K562 (cell line): ENCODE measurements at regions not wholly inside any gene's neighbourhood (a gene's known extent, or its start where the extent isn't known, plus 50 kb on each side); places are given as distances from the start of the nearest gene placed in this dataset.

Experiments used
- ATAC-seq: fragments of 200-7000 bp; cut with Tn5 transposase; 3 replicates; pipeline ENCODE4 v1.9.1; 2020; ENCODE audit warnings: moderate library complexity
- BruUV-seq: library from RNA; stranded (reverse); fragments of 400-500 nt; replicated peaks from 2 replicates; lab custom pipeline; 2021; lab: Mats Ljungman, UMichigan
- CTCF ChIA-PET: fragments of 300-600 bp; formaldehyde crosslinking; extraction: SDS; loops from one replicate; lab custom pipeline; 2021; ENCODE audit warnings: low intra/inter-chr PET ratio; lab: Yijun Ruan, JAX
- POLR2A ChIA-PET: fragments of 300-600, 350-650 bp; sonication (Branson Sonifier 250); formaldehyde crosslinking; extraction: SDS; loops from one replicate; lab custom pipeline; 2021; ENCODE audit warnings: antibody characterized with exemption, inconsistent platforms; lab: Yijun Ruan, JAX
- DNase-seq, 4 experiments: peaks; one replicate each; pipeline versions ENCODE4 v3.0.0 to v3.0.0-alpha.2; 2011 to 2018; ENCODE audit warnings: low spot score in 3 of 4, mixed read lengths in 3 of 4; ENCODE audit errors: extremely low read depth in 1 of 4
- FAIRE-seq: peaks from 2 replicates; lab custom pipeline; 2011; peaks lifted over from hg19 to GRCh38; lab: Jason Lieb, UNC
- H2AFZ ChIP-seq: 2 replicates; pipeline ENCODE4 v1.6.0; 2011; ENCODE audit warnings: low read depth, low read length, control low read depth, inconsistent platforms
- H3K27ac ChIP-seq: fragments of 200-600 bp; 3 replicates; pipeline ENCODE4 v1.8.0; 2011; ENCODE audit warnings: low read depth, mild to moderate bottlenecking, control low read depth, inconsistent platforms, low read length, moderate library complexity, mixed read lengths; ENCODE audit errors: extremely low read depth
- H3K27me3 ChIP-seq, 2 experiments: fragments of 300-600 bp in 1 of 2; 2 replicates in 1 of 2; 3 replicates in 1 of 2; pipeline versions ENCODE4 v1.6.0 to v1.8.0; 2011; ENCODE audit warnings: inconsistent platforms in 2 of 2, low read length in 2 of 2, mild to moderate bottlenecking in 1 of 2, mixed read lengths in 1 of 2, moderate library complexity in 1 of 2; ENCODE audit not compliant: control insufficient read depth in 2 of 2, insufficient read depth in 2 of 2
- H3K36me3 ChIP-seq: fragments of 300-600 bp; 3 replicates; pipeline ENCODE4 v1.8.0; 2011; ENCODE audit warnings: mild to moderate bottlenecking, low read length, inconsistent platforms; ENCODE audit not compliant: control insufficient read depth, insufficient read depth
- H3K4me1 ChIP-seq, 2 experiments: fragments of 200-600 bp in 1 of 2; replicated peaks in 1 of 2; 2 replicates in 1 of 2; 3 replicates in 1 of 2; pipeline versions ENCODE4 v1.5.1 to v1.8.0; 2011; ENCODE audit warnings: inconsistent platforms in 2 of 2, low read length in 2 of 2, mild to moderate bottlenecking in 1 of 2, mixed read lengths in 1 of 2, moderate library complexity in 1 of 2; ENCODE audit not compliant: control insufficient read depth in 2 of 2, insufficient read depth in 2 of 2
- H3K4me2 ChIP-seq: 2 replicates; pipeline ENCODE4 v1.6.1; 2011; ENCODE audit warnings: low read length, control low read depth, inconsistent platforms, mixed read lengths; ENCODE audit not compliant: insufficient read depth
- H3K4me3 ChIP-seq: fragments of 200-600 bp; sonication (generic), shearing (Covaris generic); 2 replicates; pipeline ENCODE4 v1.5.1; 2016; ENCODE audit warnings: control low read depth, inconsistent platforms
- H3K79me2 ChIP-seq: fragments of 200-600 bp; 3 replicates; pipeline ENCODE4 v1.8.0; 2011; ENCODE audit warnings: low read length, inconsistent platforms; ENCODE audit not compliant: control insufficient read depth, insufficient read depth
- H3K9ac ChIP-seq, 2 experiments: 2 replicates each; pipeline versions ENCODE4 v1.6.0 to v1.6.1; 2011; ENCODE audit warnings: low read depth in 2 of 2, low read length in 2 of 2, control low read depth in 1 of 2, inconsistent platforms in 1 of 2, mild to moderate bottlenecking in 1 of 2, mixed read lengths in 1 of 2; ENCODE audit not compliant: insufficient read depth in 1 of 2
- H3K9me1 ChIP-seq: one replicate; pipeline ENCODE4 v1.6.0; 2011; ENCODE audit warnings: inconsistent platforms, mild to moderate bottlenecking, low read length, moderate library complexity; ENCODE audit not compliant: control insufficient read depth, insufficient read depth
- H3K9me3 ChIP-seq: replicated peaks from 2 replicates; pipeline ENCODE4 v1.5.1; 2011; ENCODE audit warnings: low read depth, low read length, inconsistent platforms; ENCODE audit not compliant: control insufficient read depth, insufficient read depth
- H4K20me1 ChIP-seq: replicated peaks from 2 replicates; pipeline ENCODE4 v1.6.1; 2011; ENCODE audit warnings: low read length, inconsistent platforms, mixed read lengths; ENCODE audit not compliant: control insufficient read depth, insufficient read depth
- FOXA3 ChIP-seq, 2 experiments: fragments of 450-650 bp in 1 of 2; sonication (generic) in 1 of 2; formaldehyde crosslinking; IDR thresholded peaks in 1 of 2; conservative IDR thresholded peaks in 1 of 2; 2 replicates each; pipeline versions ENCODE4 v1.4.0 to v1.8.0; 2020 to 2022; ENCODE audit warnings: mild to moderate bottlenecking in 2 of 2, missing genetic modification reagents in 1 of 2
- POLR2A ChIP-seq: fragments of 450-650 bp; conservative IDR thresholded peaks from 2 replicates; pipeline ENCODE4 v1.6.1; 2016
- TEAD2 ChIP-seq: fragments of 450-650 bp; IDR thresholded peaks from 2 replicates; pipeline ENCODE4 v1.6.1; 2016; ENCODE audit warnings: missing genetic modification characterization, control low read depth, missing compliant biosample characterization
- XRCC5 ChIP-seq: fragments of 200-400 bp; formaldehyde crosslinking; IDR thresholded peaks from 2 replicates; pipeline ENCODE4 v1.6.1; 2017; ENCODE audit warnings: low read depth, mild to moderate bottlenecking, low read length
- ZNF445 ChIP-seq: fragments of 250-450 bp; sonication (Bioruptor Pico); IDR thresholded peaks from 2 replicates; pipeline ENCODE4 v1.4.0; 2020; ENCODE audit warnings: low read depth, mild to moderate bottlenecking, moderate library complexity
- WGBS: fragments of 100-300 bp; shearing (Covaris generic); methylation state at CpG from one replicate; pipeline ENCODE4 v1.1.6; 2016; ENCODE audit warnings: low coverage, mixed read lengths; ENCODE audit not compliant: insufficient coverage; ENCODE audit errors: missing lambda C conversion rate; 5-methylcytosine and 5-hydroxymethylcytosine counted together
- in situ Hi-C: fragments of 300-500 bp; cut with MboI; formaldehyde crosslinking; loops from 4 replicates; pipeline ENCODE4 v1.15.0; 2018; ENCODE audit warnings: inconsistent platforms, mixed read lengths
- intact Hi-C: fragments of 100-400 bp; cut with micrococcal nuclease; formaldehyde crosslinking; loops from 2 replicates; pipeline ENCODE4 v1.14.2; 2022
- TF ChIP-seq, protein P1 (sequence below): sonication (generic); formaldehyde crosslinking; IDR thresholded peaks from 2 replicates; pipeline ENCODE4 v1.8.0; 2023; ENCODE audit warnings: mild to moderate bottlenecking, missing genetic modification reagents
- TF ChIP-seq, protein P2 (sequence below), 3 experiments: fragments of 200-800 bp in 1 of 3; fragments of 250-450 bp in 1 of 3; fragments of 450-650 bp in 1 of 3; sonication (Bioruptor Pico) in 1 of 3; sonication (Bioruptor generic) in 1 of 3; formaldehyde crosslinking in 1 of 3; IDR thresholded peaks; 2 replicates each; pipeline versions ENCODE4 v1.6.1 to v1.8.0; 2016 to 2022; ENCODE audit warnings: mild to moderate bottlenecking in 2 of 3, missing genetic modification characterization in 2 of 3, missing compliant biosample characterization in 1 of 3, moderate library complexity in 1 of 3

DNA sequence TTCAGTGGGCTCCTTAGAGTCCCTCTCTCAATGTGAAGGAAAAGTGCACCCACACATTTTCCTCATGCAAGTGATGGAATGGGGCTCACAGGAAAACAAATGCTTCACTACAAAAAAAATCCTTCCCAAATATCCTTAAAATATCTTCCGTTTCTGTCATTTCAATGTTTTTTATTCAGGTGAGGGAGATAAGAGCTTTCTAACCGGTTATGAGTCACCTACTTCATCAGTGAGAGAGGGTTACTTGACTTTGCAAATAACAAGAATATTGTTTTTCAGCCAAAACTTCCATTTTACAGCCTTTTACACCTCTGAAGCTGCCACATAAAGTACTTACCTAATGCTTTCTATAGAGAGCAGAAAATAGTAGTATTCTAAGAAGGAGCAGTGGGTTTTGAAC is 98.3 kb upstream of the CD55 start:
- DNase-seq (peak in 2 of 4 experiments; percentile 39 to 40), FAIRE-seq (peak; percentile 19), ATAC-seq (peak; percentile 36; the same call in 2 of the 3 replicates)
- intact Hi-C loops (no loop called here), in situ Hi-C loops (no loop called here)
- Histone ChIP-seq H3K9ac (no peak overlapping the region), H3K27ac (peak overlapping the region; percentile 13; the same call in 1 of the 3 replicates), H3K79me2 (no peaks in the 10 kb centered on the region), H3K9me1 (no peaks in the 10 kb centered on the region), H4K20me1 (no peaks in the 10 kb centered on the region), H3K27me3 (no peaks in the 10 kb centered on the region), H2AFZ (peak overlapping the region; percentile 68), H3K4me3 (no peak overlapping the region), H3K36me3 (no peaks in the 10 kb centered on the region), H3K4me2 (no peak overlapping the region), H3K4me1 (peaks cover 6 to 33% of the 10 kb centered on the region in 2 experiments; a peak in 4 of 5 replicates), H3K9me3 (no peaks in the 10 kb centered on the region)
- BruUV-seq, result no TSS peak
- 3% methylated on average over 2 of the region's 2 CpGs for WGBS
- ChIA-PET POLR2A (no interaction called here), CTCF (no interaction called here)
- TF ChIP-seq, protein P1, sequence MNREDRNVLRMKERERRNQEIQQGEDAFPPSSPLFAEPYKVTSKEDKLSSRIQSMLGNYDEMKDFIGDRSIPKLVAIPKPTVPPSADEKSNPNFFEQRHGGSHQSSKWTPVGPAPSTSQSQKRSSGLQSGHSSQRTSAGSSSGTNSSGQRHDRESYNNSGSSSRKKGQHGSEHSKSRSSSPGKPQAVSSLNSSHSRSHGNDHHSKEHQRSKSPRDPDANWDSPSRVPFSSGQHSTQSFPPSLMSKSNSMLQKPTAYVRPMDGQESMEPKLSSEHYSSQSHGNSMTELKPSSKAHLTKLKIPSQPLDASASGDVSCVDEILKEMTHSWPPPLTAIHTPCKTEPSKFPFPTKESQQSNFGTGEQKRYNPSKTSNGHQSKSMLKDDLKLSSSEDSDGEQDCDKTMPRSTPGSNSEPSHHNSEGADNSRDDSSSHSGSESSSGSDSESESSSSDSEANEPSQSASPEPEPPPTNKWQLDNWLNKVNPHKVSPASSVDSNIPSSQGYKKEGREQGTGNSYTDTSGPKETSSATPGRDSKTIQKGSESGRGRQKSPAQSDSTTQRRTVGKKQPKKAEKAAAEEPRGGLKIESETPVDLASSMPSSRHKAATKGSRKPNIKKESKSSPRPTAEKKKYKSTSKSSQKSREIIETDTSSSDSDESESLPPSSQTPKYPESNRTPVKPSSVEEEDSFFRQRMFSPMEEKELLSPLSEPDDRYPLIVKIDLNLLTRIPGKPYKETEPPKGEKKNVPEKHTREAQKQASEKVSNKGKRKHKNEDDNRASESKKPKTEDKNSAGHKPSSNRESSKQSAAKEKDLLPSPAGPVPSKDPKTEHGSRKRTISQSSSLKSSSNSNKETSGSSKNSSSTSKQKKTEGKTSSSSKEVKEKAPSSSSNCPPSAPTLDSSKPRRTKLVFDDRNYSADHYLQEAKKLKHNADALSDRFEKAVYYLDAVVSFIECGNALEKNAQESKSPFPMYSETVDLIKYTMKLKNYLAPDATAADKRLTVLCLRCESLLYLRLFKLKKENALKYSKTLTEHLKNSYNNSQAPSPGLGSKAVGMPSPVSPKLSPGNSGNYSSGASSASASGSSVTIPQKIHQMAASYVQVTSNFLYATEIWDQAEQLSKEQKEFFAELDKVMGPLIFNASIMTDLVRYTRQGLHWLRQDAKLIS (CRISPR knock-in tag), result no peak
- TF ChIP-seq ZNF445 (CRISPR knock-in tag) (no peak), FOXA3 (CRISPR knock-in tag; conservative IDR thresholded peaks at IDR 0.05 in 1 of 2, IDR thresholded peaks at IDR 0.05 in 1 of 2) (no peak), XRCC5 (no peak), POLR2A (no peak), TEAD2 (tag) (no peak)
- TF ChIP-seq, protein P2, sequence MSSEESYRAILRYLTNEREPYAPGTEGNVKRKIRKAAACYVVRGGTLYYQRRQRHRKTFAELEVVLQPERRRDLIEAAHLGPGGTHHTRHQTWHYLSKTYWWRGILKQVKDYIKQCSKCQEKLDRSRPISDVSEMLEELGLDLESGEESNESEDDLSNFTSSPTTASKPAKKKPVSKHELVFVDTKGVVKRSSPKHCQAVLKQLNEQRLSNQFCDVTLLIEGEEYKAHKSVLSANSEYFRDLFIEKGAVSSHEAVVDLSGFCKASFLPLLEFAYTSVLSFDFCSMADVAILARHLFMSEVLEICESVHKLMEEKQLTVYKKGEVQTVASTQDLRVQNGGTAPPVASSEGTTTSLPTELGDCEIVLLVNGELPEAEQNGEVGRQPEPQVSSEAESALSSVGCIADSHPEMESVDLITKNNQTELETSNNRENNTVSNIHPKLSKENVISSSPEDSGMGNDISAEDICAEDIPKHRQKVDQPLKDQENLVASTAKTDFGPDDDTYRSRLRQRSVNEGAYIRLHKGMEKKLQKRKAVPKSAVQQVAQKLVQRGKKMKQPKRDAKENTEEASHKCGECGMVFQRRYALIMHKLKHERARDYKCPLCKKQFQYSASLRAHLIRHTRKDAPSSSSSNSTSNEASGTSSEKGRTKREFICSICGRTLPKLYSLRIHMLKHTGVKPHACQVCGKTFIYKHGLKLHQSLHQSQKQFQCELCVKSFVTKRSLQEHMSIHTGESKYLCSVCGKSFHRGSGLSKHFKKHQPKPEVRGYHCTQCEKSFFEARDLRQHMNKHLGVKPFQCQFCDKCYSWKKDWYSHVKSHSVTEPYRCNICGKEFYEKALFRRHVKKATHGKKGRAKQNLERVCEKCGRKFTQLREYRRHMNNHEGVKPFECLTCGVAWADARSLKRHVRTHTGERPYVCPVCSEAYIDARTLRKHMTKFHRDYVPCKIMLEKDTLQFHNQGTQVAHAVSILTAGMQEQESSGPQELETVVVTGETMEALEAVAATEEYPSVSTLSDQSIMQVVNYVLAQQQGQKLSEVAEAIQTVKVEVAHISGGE (CRISPR knock-in tag; IDR thresholded peaks at IDR 0.05), result no peak
